A549 (cell line): ENCODE measurements at regions not wholly inside any gene's neighbourhood (a gene's known extent, or its start where the extent isn't known, plus 50 kb on each side); places are given as distances from the start of the nearest gene placed in this dataset.

Experiments
- ATAC-seq, 2 experiments: fragments of 200-7000 bp in 1 of 2; fragments of >200 bp in 1 of 2; cut with Nextera tagmentation in 1 of 2; cut with Tn5 transposase in 1 of 2; 3 replicates each; pipeline versions ENCODE4 v1.8.0 to v1.9.1; 2018 to 2020; ENCODE audit warnings: mild to moderate bottlenecking in 1 of 2, moderate library complexity in 1 of 2
- CTCF ChIA-PET: fragments of 300-600 bp; sonication (Branson Sonifier 250); formaldehyde crosslinking; extraction: SDS; loops from one replicate; lab custom pipeline; 2021; ENCODE audit warnings: antibody characterized with exemption, inconsistent platforms; lab: Yijun Ruan, JAX
- POLR2A ChIA-PET: fragments of 350-600 bp; formaldehyde crosslinking; extraction: SDS; loops from one replicate; lab custom pipeline; 2021; ENCODE audit warnings: antibody characterized with exemption, inconsistent platforms; lab: Yijun Ruan, JAX
- DNase-seq, 2 experiments: peaks; one replicate each; pipeline versions ENCODE4 v3.0.0 to v3.0.0-alpha.2; 2011 to 2016; ENCODE audit warnings: low read depth in 1 of 2, low spot score in 1 of 2
- FAIRE-seq: peaks from 2 replicates; lab custom pipeline; 2011; peaks lifted over from hg19 to GRCh38; lab: Jason Lieb, UNC
- H3K27ac ChIP-seq, 2 experiments: fragments of >200 bp; sonication (Bioruptor Twin); formaldehyde crosslinking; 3 replicates each; pipeline ENCODE4 v1.5.1; 2016 to 2017
- H3K4me1 ChIP-seq: fragments of >200 bp; sonication (Bioruptor Twin); formaldehyde crosslinking; 3 replicates; pipeline ENCODE4 v1.6.1; 2016
- H3K4me2 ChIP-seq: fragments of >200 bp; sonication (Bioruptor Twin); formaldehyde crosslinking; 3 replicates; pipeline ENCODE4 v1.6.1; 2016
- H3K4me3 ChIP-seq: fragments of >200 bp; sonication (Bioruptor Twin); formaldehyde crosslinking; 3 replicates; pipeline ENCODE4 v1.5.1; 2016
- H3K9me3 ChIP-seq: fragments of >200 bp; sonication (Bioruptor Twin); formaldehyde crosslinking; 3 replicates; pipeline ENCODE4 v1.6.1; 2016
- ATOH8 ChIP-seq: fragments of 250-450 bp; sonication (Bioruptor Pico); IDR thresholded peaks from 2 replicates; pipeline ENCODE4 v1.5.0; 2020; ENCODE audit warnings: low read depth, mild to moderate bottlenecking, moderate library complexity
- BCL3 ChIP-seq: fragments of >200 bp; sonication (Bioruptor Twin); formaldehyde crosslinking; IDR thresholded peaks from 3 replicates; pipeline ENCODE4 v1.6.1; 2016
- BHLHE40 ChIP-seq: IDR thresholded peaks from 2 replicates; pipeline ENCODE4 v1.6.1; 2012; ENCODE audit warnings: low read depth, low read length, inconsistent platforms
- CBX2 ChIP-seq: fragments of 200-600 bp; sonication (generic); IDR thresholded peaks from 2 replicates; pipeline ENCODE4 v1.6.1; 2016; ENCODE audit warnings: low read depth, mild to moderate bottlenecking, borderline replicate concordance
- CBX8 ChIP-seq: fragments of 200-600 bp; sonication (generic); IDR thresholded peaks from 2 replicates; pipeline ENCODE4 v1.6.1; 2016
- CEBPB ChIP-seq, 2 experiments: fragments of >200 bp in 1 of 2; sonication (Bioruptor Twin) in 1 of 2; formaldehyde crosslinking in 1 of 2; IDR thresholded peaks; 2 replicates each; pipeline ENCODE4 v1.6.1; 2012 to 2016
- EHF ChIP-seq: fragments of 250-450 bp; sonication (Bioruptor Pico); IDR thresholded peaks from 2 replicates; pipeline ENCODE4 v1.5.0; 2020; ENCODE audit warnings: mild to moderate bottlenecking
- FOSB ChIP-seq: fragments of 250-450 bp; sonication (Bioruptor Pico); IDR thresholded peaks from 2 replicates; pipeline ENCODE4 v1.5.0; 2020; ENCODE audit warnings: mild to moderate bottlenecking, moderate library complexity
- GATA3 ChIP-seq: IDR thresholded peaks from 2 replicates; pipeline ENCODE4 v1.6.1; 2012; ENCODE audit warnings: borderline replicate concordance
- HOXB13 ChIP-seq: fragments of 250-450 bp; sonication (Bioruptor Pico); IDR thresholded peaks from 2 replicates; pipeline ENCODE4 v1.5.0; 2020; ENCODE audit warnings: low read depth, mild to moderate bottlenecking, moderate library complexity
- HOXB5 ChIP-seq: fragments of 250-450 bp; sonication (Bioruptor Pico); IDR thresholded peaks from 2 replicates; pipeline ENCODE4 v1.5.0; 2020; ENCODE audit warnings: mild to moderate bottlenecking, moderate library complexity
- MAFK ChIP-seq: fragments of 450-650 bp; IDR thresholded peaks from 2 replicates; pipeline ENCODE4 v1.6.1; 2014; ENCODE audit not compliant: partially characterized antibody
- MAZ ChIP-seq: fragments of 150-350 bp; IDR thresholded peaks from 2 replicates; pipeline ENCODE4 v1.6.1; 2014; ENCODE audit warnings: antibody characterized with exemption, low read depth, low read length, borderline replicate concordance
- MYC ChIP-seq: IDR thresholded peaks from 2 replicates; pipeline ENCODE4 v1.6.1; 2012; ENCODE audit warnings: mild to moderate bottlenecking, inconsistent platforms, low read length, improper control_type of control experiment, borderline replicate concordance
- NR3C1 ChIP-seq: fragments of >200 bp; sonication (Bioruptor Twin); formaldehyde crosslinking; IDR thresholded peaks from 3 replicates; pipeline ENCODE4 v1.6.1; 2017
- PBX3 ChIP-seq: IDR thresholded peaks from 2 replicates; pipeline ENCODE4 v1.6.1; 2012
- PHF8 ChIP-seq: fragments of 200-600 bp; sonication (generic); IDR thresholded peaks from 2 replicates; pipeline ENCODE4 v1.6.1; 2016; ENCODE audit warnings: low read depth, mild to moderate bottlenecking, antibody characterized with exemption, moderate library complexity, borderline replicate concordance
- RARB ChIP-seq: fragments of 250-450 bp; sonication (Bioruptor Pico); IDR thresholded peaks from 2 replicates; pipeline ENCODE4 v1.8.0; 2021; ENCODE audit warnings: mild to moderate bottlenecking, moderate library complexity
- RCOR1 ChIP-seq: fragments of 150-350 bp; IDR thresholded peaks from 2 replicates; pipeline ENCODE4 v1.6.1; 2014; ENCODE audit warnings: antibody characterized with exemption, low read length, low read depth
- REST ChIP-seq: fragments of 200-600 bp; sonication (generic); IDR thresholded peaks from 2 replicates; pipeline ENCODE4 v1.6.1; 2016; ENCODE audit warnings: antibody characterized with exemption, mild to moderate bottlenecking, moderate library complexity
- RNF2 ChIP-seq: fragments of 200-600 bp; sonication (generic); IDR thresholded peaks from 2 replicates; pipeline ENCODE4 v1.6.1; 2016; ENCODE audit warnings: low read depth, mild to moderate bottlenecking, antibody characterized with exemption, moderate library complexity, borderline replicate concordance
- SMC3 ChIP-seq: fragments of >200 bp; sonication (Bioruptor Twin); formaldehyde crosslinking; IDR thresholded peaks from 3 replicates; pipeline ENCODE4 v1.6.1; 2018; ENCODE audit warnings: inconsistent platforms
- TFCP2L1 ChIP-seq: fragments of 250-450 bp; sonication (Bioruptor Pico); IDR thresholded peaks from 2 replicates; pipeline ENCODE4 v1.5.0; 2021; ENCODE audit warnings: mild to moderate bottlenecking
- WGBS: methylation state at CpG from one replicate; pipeline ENCODE4 v1.1.6; 2017; ENCODE audit errors: missing lambda C conversion rate; 5-methylcytosine and 5-hydroxymethylcytosine counted together

- peak in 1 of 2 experiments; percentile 32; a peak in 2 of 6 replicates for ATAC-seq
- ChIA-PET CTCF (no interaction called here), POLR2A (no interaction called here)
- no peak for DNase-seq
- H3K4me3 ChIP-seq: no peak overlapping the region
- H3K4me2 ChIP-seq: no peak overlapping the region
- WGBS: 8% methylated on average over 20 of the region's 22 CpGs
- no peaks in the 10 kb centered on the region for H3K4me1 ChIP-seq
- TF ChIP-seq BCL3: no peak
- TF ChIP-seq CBX8: no peak
- no peak for TF ChIP-seq HOXB13 (CRISPR knock-in tag)
- TF ChIP-seq PBX3: no peak
- no peak for TF ChIP-seq PHF8
- TF ChIP-seq BHLHE40: no peak
- TF ChIP-seq MAZ: no peak
- TF ChIP-seq SMC3: no peak
- no peak for TF ChIP-seq ATOH8 (CRISPR knock-in tag)
- no peak for TF ChIP-seq REST
- TF ChIP-seq CEBPB (IDR thresholded peaks at IDR 0.05): no peak
- TF ChIP-seq RNF2: no peak
- no peak overlapping the region for H3K27ac ChIP-seq
- FAIRE-seq: no peak
- H3K9me3 ChIP-seq: no peaks in the 10 kb centered on the region
Measured at GRCh38 chr12:125314051-125314755, 249.0 kb downstream of the AACS start.

- H3K9me3 ChIP-seq: no peaks in the 10 kb centered on the region
- H3K27ac ChIP-seq: no peak overlapping the region
- 0% methylated on average over 1 of the region's 1 CpG for WGBS
- CTCF ChIA-PET: no interaction called here
- no peak for TF ChIP-seq EHF
- TF ChIP-seq RCOR1: no peak
- no peak for TF ChIP-seq GATA3
- TF ChIP-seq TFCP2L1: no peak
- TF ChIP-seq FOSB (CRISPR knock-in tag): no peak
- no peak for TF ChIP-seq NR3C1
- no peak for TF ChIP-seq HOXB5
- no peak for TF ChIP-seq CBX2
- TF ChIP-seq MAFK: no peak
- no peak for TF ChIP-seq RARB
- no peak for TF ChIP-seq SMC3
- TF ChIP-seq ATOH8 (CRISPR knock-in tag): no peak
- no peak for TF ChIP-seq MYC
- TF ChIP-seq, all 56 proteins: peak for 0
- POLR2A ChIA-PET: no interaction called here
- H3K4me1 ChIP-seq: no peaks in the 10 kb centered on the region
- no peak overlapping the region for H3K4me3 ChIP-seq
- FAIRE-seq: no peak
- no peak for DNase-seq
- no peak overlapping the region for H3K4me2 ChIP-seq
- ATAC-seq: no peak
Measured at GRCh38 chr12:125315771-125316170, 250.5 kb downstream of the AACS start.
